ENCODE measurements at regions not wholly inside any gene's neighbourhood (a gene's known extent, or its start where the extent isn't known, plus 50 kb on each side); places are given as distances from the start of the nearest gene placed in this dataset.
"Not testable (repeated sequence)": the region's sequence is repeated elsewhere in the genome, so short reads cannot be mapped to it uniquely, and the experiment has no call there.

- not testable (repeated sequence) for TF ChIP-seq CTCF (conservative IDR thresholded peaks at IDR 0.05); EZH2 (IDR thresholded peaks at IDR 0.05; ENCODE audit: low read depth)
Observed at GRCh38 chr15:36454244-36454643, 125.2 kb upstream of the CDIN1 start.

All from PC-9 (cell line).